ENCODE measurements at regions not wholly inside any gene's neighbourhood (a gene's known extent, or its start where the extent isn't known, plus 50 kb on each side); places are given as distances from the start of the nearest gene placed in this dataset.

DNA sequence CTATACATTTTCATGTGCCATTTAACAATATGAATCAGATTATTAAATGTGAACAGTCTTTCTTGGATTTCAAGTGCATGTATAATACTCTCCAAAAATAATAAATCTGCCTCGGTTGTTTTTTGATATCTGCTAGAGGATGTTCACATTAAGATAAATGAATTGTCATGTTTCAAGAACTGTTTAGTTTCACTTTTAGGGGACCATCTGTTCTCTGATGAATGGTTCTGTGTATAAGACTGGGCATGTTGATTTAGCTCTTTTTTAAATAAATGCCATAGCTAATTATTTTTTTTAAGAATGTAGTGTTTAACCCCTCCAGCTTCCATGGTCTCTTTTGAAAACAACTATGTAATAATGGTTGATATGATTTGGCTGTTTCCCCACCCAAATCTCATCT lies 1245.1 kb upstream of the ADGRL4 start:
- no peak overlapping the region for H3K4me3 ChIP-seq
- H3K27ac ChIP-seq (replicated peaks in 1 of 4), result no peak overlapping the region
- TF ChIP-seq CTCF (IDR thresholded peaks at IDR 0.05), result no peak
- no peak for TF ChIP-seq EP300 (IDR thresholded peaks at IDR 0.05)
- no peak for TF ChIP-seq POLR2A (IDR thresholded peaks at IDR 0.05; ENCODE audit: low read depth)
- no peak for TF ChIP-seq POLR2AphosphoS5 (IDR thresholded peaks at IDR 0.05)
- no peaks in the 10 kb centered on the region for H3K36me3 ChIP-seq
- H3K27me3 ChIP-seq, result no peaks in the 10 kb centered on the region
- intact Hi-C loops (cut with DNase I), result no loop called here
- WGBS, result 19% methylated on average over 1 of the region's 1 CpG
- no peak for DNase-seq (ENCODE audit: extremely low spot score)
- no peaks in the 10 kb centered on the region for H3K9me3 ChIP-seq
- no peaks in the 10 kb centered on the region for H3K4me1 ChIP-seq

- TF ChIP-seq POLR2AphosphoS5 (IDR thresholded peaks at IDR 0.05) (no peak), POLR2A (IDR thresholded peaks at IDR 0.05; ENCODE audit: low read depth) (no peak), CTCF (IDR thresholded peaks at IDR 0.05) (no peak), EP300 (IDR thresholded peaks at IDR 0.05) (no peak)
- Histone ChIP-seq H3K4me1 (no peaks in the 10 kb centered on the region), H3K27me3 (no peaks in the 10 kb centered on the region), H3K27ac (replicated peaks in 1 of 4) (no peak overlapping the region), H3K36me3 (no peaks in the 10 kb centered on the region), H3K4me3 (no peak overlapping the region), H3K9me3 (no peaks in the 10 kb centered on the region)
- DNase-seq (ENCODE audit: extremely low spot score), result no peak
- intact Hi-C loops (cut with DNase I), result no loop called here
Observed at GRCh38 chr1:80251171-80251570, 1244.6 kb upstream of the ADGRL4 start.

DNA sequence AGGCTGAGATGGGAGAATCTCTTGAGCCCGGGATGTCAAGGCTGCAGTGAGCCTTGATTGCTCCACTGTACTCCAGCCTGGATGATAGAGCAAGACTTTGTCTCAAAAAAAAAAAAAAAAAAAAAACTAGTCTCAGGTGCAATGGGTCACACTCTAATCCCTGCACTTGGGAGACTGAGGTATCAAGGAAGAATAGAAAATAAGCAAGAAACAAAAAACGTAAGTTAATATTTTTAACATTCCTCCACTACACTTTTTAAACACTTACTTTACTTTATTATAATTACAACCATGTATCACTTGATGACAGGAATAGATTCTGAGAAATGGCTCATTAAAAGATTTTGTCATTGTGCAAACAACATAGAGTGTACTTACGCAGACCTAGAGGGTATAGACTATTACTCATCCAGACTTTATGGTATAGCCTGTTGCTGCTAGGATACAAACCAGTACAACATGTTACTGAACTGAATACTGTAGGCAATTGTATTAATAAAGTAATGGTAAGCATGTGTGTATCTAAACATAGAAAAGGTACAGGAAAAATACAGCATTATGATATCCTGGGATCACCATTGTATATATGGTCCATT lies 1244.1 kb upstream of the ADGRL4 start:
- TF ChIP-seq POLR2AphosphoS5 (IDR thresholded peaks at IDR 0.05), result no peak
- no peak for TF ChIP-seq CTCF (IDR thresholded peaks at IDR 0.05)
- TF ChIP-seq EP300 (IDR thresholded peaks at IDR 0.05), result no peak
- no peak for TF ChIP-seq POLR2A (IDR thresholded peaks at IDR 0.05; ENCODE audit: low read depth)
- DNase-seq (ENCODE audit: extremely low spot score), result no peak
- Histone ChIP-seq H3K36me3 (no peaks in the 10 kb centered on the region), H3K9me3 (no peaks in the 10 kb centered on the region), H3K4me1 (no peaks in the 10 kb centered on the region), H3K4me3 (no peak overlapping the region), H3K27ac (replicated peaks in 1 of 4) (no peak overlapping the region), H3K27me3 (no peaks in the 10 kb centered on the region)
- intact Hi-C loops (cut with DNase I), result no loop called here
- WGBS, result 89% methylated on average over 3 of the region's 3 CpGs

DNA sequence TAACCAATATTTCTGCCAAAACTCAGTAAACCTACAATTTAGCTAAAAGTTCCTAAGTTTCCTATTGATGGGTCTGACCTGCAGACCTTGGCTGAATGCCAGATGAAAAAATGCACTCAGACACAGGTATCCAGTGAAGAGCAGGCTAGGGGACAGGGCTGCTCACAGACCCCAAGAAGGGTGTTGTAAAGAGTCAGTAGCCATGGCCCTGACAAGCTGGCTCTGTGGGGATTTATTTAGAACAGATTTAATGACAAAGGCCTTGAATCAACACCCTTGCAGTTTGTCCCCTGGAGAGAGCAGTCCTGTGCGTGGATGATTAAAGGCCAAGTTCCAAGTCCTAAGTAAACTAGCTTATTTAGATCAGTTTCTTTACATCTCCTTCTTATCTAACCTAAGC lies 1243.2 kb upstream of the ADGRL4 start:
- H3K4me1 ChIP-seq, result no peaks in the 10 kb centered on the region
- H3K27me3 ChIP-seq, result no peaks in the 10 kb centered on the region
- H3K27ac ChIP-seq (replicated peaks in 1 of 4), result no peak overlapping the region
- 78% methylated on average over 1 of the region's 1 CpG for WGBS
- no peak overlapping the region for H3K4me3 ChIP-seq
- TF ChIP-seq EP300 (IDR thresholded peaks at IDR 0.05) (no peak), POLR2AphosphoS5 (IDR thresholded peaks at IDR 0.05) (no peak), CTCF (IDR thresholded peaks at IDR 0.05) (no peak), POLR2A (IDR thresholded peaks at IDR 0.05; ENCODE audit: low read depth) (no peak)
- intact Hi-C loops (cut with DNase I), result no loop called here
- H3K9me3 ChIP-seq, result no peaks in the 10 kb centered on the region
- H3K36me3 ChIP-seq, result no peaks in the 10 kb centered on the region
- no peak for DNase-seq (ENCODE audit: extremely low spot score)

- intact Hi-C loops (cut with DNase I), result no loop called here
- no peaks in the 10 kb centered on the region for H3K9me3 ChIP-seq
- H3K27me3 ChIP-seq, result no peaks in the 10 kb centered on the region
- no peaks in the 10 kb centered on the region for H3K4me1 ChIP-seq
- no peak for DNase-seq (ENCODE audit: extremely low spot score)
- TF ChIP-seq POLR2AphosphoS5 (IDR thresholded peaks at IDR 0.05) (no peak), POLR2A (IDR thresholded peaks at IDR 0.05; ENCODE audit: low read depth) (no peak), EP300 (IDR thresholded peaks at IDR 0.05) (no peak), CTCF (IDR thresholded peaks at IDR 0.05) (no peak)
- H3K4me3 ChIP-seq, result no peak overlapping the region
- H3K27ac ChIP-seq (replicated peaks in 1 of 4), result no peak overlapping the region
- H3K36me3 ChIP-seq, result no peaks in the 10 kb centered on the region
Observed at GRCh38 chr1:80248886-80249285, 1242.4 kb upstream of the ADGRL4 start.
